Activated T-cell treated with anti-CD3 and anti-CD28 coated beads, Interleukin-2, amount 50 U/mL, for 4 hours (primary cell): ENCODE measurements at regions not wholly inside any gene's neighbourhood (a gene's known extent, or its start where the extent isn't known, plus 50 kb on each side); places are given as distances from the start of the nearest gene placed in this dataset.
"Not testable (repeated sequence)": the region's sequence is repeated elsewhere in the genome, so short reads cannot be mapped to it uniquely, and the experiment has no call there.

Source experiments
- ATAC-seq, 2 donors: fragments of 200-7000 bp; cut with Tn5 transposase; one replicate each; pipeline ENCODE4 v1.10.0; 2021
- DNase-seq: peaks from one replicate; pipeline ENCODE4 v3.0.0-alpha.2; 2020
- H3K27me3 Mint-ChIP-seq: one replicate; pipeline ENCODE4 v1.8.0; 2021; ENCODE audit warnings: low read depth, mixed read lengths
- H3K36me3 Mint-ChIP-seq: one replicate; pipeline ENCODE4 v1.8.0; 2022; ENCODE audit warnings: mixed read lengths; ENCODE audit not compliant: insufficient read depth
- H3K4me1 Mint-ChIP-seq: one replicate; pipeline ENCODE4 v1.8.0; 2021; ENCODE audit warnings: low read depth, mixed read lengths
- H3K4me3 Mint-ChIP-seq: one replicate; pipeline ENCODE4 v1.8.0; 2021; ENCODE audit warnings: mild to moderate bottlenecking, moderate library complexity, mixed read lengths
- H3K9me3 Mint-ChIP-seq: one replicate; pipeline ENCODE4 v1.8.0; 2021; ENCODE audit warnings: mixed read lengths

DNA sequence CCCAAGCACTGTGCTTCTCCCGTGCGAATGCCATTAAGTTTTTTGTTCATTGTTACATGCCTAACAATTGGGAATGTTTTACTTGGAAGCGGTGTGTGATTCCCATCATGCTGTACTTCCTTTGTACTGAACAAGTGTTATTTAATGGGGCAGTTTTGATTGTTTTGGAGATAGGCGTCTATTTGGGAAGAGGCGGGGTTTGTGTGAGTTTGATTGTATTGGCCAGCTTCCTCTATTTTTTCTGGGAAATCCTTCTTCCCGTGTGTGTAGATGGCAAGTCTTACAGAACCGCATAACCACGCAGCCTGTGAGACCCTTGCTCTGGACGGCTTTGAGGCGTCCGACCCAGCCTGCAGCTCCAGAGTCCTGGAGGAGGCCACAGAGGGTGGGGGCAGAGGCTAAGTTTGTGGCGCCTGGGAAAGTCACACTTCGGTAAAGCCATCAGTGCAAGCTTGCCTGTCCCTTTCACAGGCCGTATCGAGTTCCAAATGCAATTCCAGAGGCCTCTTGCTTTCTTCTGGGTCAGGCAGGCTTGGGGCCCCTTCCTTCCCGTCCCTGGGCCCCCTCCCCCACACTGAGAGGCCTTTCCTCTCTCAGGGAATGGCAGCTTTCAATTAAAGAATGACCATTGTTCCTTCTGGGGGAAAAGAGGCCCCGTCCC is 210.3 kb downstream of the TOMM20 start:
- H3K36me3 Mint-ChIP-seq = no peaks in the 10 kb centered on the region
- H3K27me3 Mint-ChIP-seq = no peaks in the 10 kb centered on the region
- H3K9me3 Mint-ChIP-seq = no peaks in the 10 kb centered on the region
- DNase-seq = no peak
- no peak overlapping the region for H3K4me3 Mint-ChIP-seq
- no peak for ATAC-seq
- H3K4me1 Mint-ChIP-seq = peaks cover 8% of the 10 kb centered on the region

DNA sequence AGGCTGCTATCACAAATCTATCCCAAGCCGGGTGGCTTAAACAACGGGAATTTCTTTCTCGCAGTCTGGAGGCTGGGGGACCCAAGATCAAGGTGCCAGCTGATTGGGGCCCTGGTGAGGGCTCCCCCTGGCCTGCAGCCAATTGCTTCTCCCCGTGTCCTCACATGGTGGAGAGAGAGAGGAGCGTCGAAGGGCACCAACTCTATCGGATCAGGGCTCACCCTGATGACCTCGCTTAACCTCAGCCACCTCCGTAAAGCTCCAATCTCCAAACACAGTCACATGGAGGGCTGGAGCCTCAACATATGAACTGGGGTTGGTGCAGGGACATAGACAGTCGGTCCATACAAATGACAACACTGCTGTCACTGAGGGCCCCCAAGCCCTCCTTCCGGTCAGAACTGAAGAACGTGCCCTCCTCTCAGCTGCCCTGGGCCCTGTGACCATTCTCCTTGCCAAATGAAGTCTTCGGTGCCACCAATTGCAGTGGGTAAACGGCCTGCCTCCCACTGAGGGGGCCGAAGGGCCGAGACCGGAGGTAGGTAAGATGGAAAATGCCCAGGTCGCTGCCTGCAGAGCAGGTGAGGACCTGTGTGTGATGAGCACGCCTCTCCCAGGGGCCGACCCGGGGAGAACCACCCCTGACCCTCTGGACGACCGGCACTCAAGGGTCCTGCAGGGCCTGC is 211.0 kb downstream of the TOMM20 start:
- DNase-seq = no peak
- Mint-ChIP-seq H3K27me3 (no peaks in the 10 kb centered on the region), H3K36me3 (no peaks in the 10 kb centered on the region), H3K9me3 (no peaks in the 10 kb centered on the region), H3K4me3 (no peak overlapping the region), H3K4me1 (peaks cover 13% of the 10 kb centered on the region)
- ATAC-seq = no peak

DNA sequence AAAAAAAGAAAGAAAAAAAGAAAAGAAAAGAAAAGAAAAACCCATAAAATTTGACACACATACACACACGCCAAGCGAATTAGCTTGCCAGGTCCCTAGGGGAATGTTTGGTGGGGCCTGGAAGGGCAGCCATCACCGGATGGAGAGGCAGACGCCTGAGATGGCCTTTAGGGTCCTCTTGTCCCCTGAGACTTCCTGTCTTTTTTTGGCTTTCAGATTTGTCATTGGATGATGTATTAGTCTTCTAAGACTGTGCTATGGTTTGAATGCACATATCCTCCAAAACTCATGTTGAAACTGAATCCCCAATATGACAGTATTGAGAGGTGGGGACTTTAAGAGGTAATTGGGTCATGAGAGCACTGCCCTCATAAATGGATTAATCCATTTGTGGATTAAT is 211.8 kb downstream of the TOMM20 start:
- DNase-seq (no peak), ATAC-seq (no peak)
- Mint-ChIP-seq H3K36me3 (no peaks in the 10 kb centered on the region), H3K9me3 (no peaks in the 10 kb centered on the region), H3K27me3 (no peaks in the 10 kb centered on the region), H3K4me1 (peaks cover 21% of the 10 kb centered on the region), H3K4me3 (no peak overlapping the region)

DNA sequence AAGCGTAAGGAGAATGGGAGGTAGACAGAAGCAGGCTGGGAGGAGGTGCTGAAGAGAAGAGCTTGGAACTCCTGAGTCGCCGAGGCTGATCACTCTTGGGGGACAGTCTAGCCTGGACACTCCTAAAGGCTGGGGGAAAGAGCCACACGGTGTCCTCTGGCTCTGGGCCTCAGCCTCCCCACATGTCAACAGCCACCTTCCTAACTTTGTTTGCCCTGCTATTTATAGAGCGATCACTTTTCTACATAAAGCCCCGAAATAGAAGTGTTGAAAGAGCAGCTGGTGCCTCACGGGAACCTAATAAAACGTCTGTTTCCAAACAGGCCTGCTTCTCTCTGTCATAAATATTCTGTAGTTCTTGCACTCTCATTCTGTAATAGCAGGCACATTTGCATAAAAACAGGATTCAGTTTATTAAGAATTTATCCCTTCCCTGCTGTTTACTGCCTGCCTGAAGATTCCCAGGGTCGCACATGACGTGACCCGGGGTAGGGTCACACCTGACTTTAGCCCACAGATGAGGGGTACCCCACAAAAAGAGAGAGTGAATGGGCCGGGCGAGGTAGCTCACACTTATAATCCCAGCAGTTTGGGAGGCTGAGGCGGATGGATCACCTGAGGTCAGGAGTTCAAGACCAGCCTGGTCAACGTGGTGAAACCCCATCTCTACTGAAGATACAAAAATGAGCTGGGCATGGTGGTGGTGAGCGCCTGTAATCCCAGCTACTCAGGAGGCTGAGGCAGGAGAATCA is 212.5 kb downstream of the TOMM20 start:
- H3K4me1 Mint-ChIP-seq = peaks cover 28% of the 10 kb centered on the region
- DNase-seq (no peak), ATAC-seq (no peak)
- H3K4me3 Mint-ChIP-seq = no peak overlapping the region
- H3K9me3 Mint-ChIP-seq = no peaks in the 10 kb centered on the region
- H3K36me3 Mint-ChIP-seq = no peaks in the 10 kb centered on the region
- H3K27me3 Mint-ChIP-seq = no peaks in the 10 kb centered on the region

DNA sequence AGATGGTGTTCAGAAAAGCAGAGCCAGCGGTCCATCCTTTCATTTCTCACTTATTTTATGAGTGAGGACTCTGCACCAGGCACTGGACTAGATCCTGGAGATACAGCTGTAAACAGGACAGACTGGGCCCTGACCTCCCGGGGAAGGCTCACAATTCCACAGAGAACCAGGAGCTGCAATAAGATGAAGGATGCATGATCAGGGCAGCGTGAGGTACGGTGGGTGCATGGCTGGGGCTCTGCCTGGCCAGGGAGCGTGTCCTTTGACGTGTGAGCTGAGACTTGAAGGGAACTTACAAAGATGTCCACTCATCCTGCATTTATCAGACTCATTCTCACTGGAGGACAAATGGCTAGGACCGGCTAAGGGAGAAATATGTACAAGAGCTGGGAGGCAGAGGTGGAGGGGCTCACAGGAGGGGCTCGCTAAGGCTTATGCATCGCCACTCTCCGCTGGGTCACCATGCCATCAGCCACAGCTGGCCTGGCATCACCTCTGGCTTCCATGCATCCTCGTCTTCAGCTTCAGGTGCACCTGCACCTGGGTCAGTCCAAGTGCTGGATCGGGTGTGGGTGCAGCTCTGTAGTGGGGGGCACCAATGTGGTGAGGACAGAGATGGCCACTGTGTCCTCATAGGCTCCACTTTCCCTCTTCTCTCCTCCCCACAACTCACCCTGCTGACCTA is 213.9 kb downstream of the TOMM20 start:
- ATAC-seq = no peak
- no peaks in the 10 kb centered on the region for H3K9me3 Mint-ChIP-seq
- no peak for DNase-seq
- H3K36me3 Mint-ChIP-seq = no peaks in the 10 kb centered on the region
- no peaks in the 10 kb centered on the region for H3K27me3 Mint-ChIP-seq
- H3K4me3 Mint-ChIP-seq = no peak overlapping the region
- H3K4me1 Mint-ChIP-seq = peaks cover 36% of the 10 kb centered on the region

DNA sequence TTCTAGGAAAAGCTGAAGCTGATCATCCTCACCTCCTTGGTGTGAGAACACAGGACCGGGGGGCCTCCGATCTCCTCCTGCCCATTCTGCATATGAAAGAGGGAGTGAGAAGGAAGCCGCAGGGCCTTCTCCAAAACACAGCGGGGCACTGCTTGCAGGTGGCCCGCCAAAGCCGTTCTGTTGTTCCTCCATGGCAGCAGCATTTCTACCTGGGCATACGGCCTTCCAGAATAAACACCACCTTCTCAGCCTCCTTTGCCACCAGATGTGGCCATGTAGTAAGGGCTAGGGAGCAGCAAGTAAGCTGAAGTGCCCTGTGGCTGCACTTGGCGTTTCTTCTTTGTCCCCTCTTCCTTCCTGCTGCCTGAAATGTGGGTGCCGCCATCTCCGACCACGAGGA is 214.9 kb downstream of the TOMM20 start:
- H3K27me3 Mint-ChIP-seq = no peaks in the 10 kb centered on the region
- ATAC-seq (no peak), DNase-seq (no peak)
- no peaks in the 10 kb centered on the region for H3K9me3 Mint-ChIP-seq
- H3K36me3 Mint-ChIP-seq = no peaks in the 10 kb centered on the region
- H3K4me1 Mint-ChIP-seq = peaks cover 35% of the 10 kb centered on the region
- H3K4me3 Mint-ChIP-seq = no peak overlapping the region

DNA sequence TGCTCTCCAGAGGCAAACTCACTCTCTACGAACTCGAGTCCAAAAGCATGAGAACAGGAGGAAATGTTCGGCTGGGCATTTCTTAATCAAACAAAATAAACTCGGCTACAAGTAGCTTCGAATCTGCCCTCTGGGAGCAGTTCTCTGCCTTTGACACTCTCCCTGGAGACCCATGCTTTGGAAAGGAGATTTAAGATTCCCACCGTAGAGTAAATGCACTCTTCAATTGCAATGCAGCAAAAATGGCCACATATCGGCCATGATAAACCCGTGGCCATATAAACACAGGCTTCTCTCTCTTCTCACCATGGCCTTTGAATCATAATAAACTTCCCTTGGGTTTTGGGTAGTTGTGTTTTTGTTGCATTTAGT is 215.4 kb downstream of the TOMM20 start:
- no peak for ATAC-seq
- Mint-ChIP-seq H3K4me1 (peaks cover 35% of the 10 kb centered on the region), H3K9me3 (no peaks in the 10 kb centered on the region), H3K4me3 (no peak overlapping the region), H3K27me3 (no peaks in the 10 kb centered on the region), H3K36me3 (no peaks in the 10 kb centered on the region)
- DNase-seq = no peak

DNA sequence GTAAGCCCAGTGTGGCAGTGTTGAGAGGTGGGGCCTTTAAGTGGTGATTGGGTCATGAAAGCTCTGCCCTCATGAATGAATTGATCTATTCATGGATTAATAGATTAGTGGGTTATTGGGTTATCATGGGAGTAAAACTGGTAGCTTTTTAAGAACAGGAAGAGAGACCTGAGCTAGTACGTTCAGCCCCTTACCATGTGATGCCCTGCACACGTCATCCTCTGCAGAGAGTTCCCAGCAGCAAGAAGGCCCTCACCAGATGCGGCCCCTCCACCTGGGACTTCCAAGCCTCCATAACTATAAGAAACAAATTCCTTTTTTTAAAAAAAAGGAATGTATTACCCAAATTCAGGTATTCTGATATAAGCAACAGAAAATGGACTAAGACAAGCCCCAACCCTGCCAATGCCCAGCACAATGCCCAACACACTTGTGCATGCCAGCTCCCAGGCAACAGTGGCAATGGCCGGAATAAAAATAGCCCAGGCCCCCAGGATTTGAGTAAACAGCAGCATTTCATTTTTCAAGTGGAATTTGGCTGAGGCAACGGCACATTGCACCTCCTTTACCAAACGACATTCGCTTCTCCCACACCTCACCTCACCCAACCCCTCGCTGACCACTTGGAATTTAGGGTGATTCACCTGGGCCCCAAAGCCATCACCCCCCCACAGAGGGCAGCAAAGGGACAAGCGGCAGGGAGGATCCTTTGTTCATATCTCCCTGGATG is 215.9 kb downstream of the TOMM20 start:
- no peak for DNase-seq
- H3K36me3 Mint-ChIP-seq = no peaks in the 10 kb centered on the region
- no peaks in the 10 kb centered on the region for H3K9me3 Mint-ChIP-seq
- H3K4me3 Mint-ChIP-seq = no peak overlapping the region
- no peaks in the 10 kb centered on the region for H3K27me3 Mint-ChIP-seq
- H3K4me1 Mint-ChIP-seq = peaks cover 35% of the 10 kb centered on the region
- no peak for ATAC-seq

DNA sequence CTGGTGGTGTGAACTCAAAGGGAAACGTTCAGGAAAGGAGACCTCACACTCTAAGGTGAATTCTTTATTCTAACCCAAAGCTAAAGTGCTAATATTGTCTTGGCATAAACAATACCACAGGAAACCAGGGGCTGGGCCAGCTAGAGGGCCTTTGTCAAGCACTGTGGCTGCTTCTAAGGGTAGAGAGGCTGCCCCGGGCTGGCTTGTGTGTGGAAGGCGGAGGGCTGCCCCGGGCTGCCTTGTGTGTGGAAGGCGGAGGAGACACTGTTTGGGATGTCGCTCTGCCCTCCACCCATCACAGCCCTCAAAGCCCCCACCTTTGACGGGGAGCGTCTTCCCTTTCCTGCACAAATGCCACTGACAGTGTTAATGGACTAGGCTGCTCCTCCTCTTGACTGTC is 216.8 kb downstream of the TOMM20 start:
- H3K27me3 Mint-ChIP-seq = no peaks in the 10 kb centered on the region
- no peak overlapping the region for H3K4me3 Mint-ChIP-seq
- H3K9me3 Mint-ChIP-seq = no peaks in the 10 kb centered on the region
- H3K4me1 Mint-ChIP-seq = peaks cover 35% of the 10 kb centered on the region
- no peaks in the 10 kb centered on the region for H3K36me3 Mint-ChIP-seq
- ATAC-seq (peak; percentile 37 to 59), DNase-seq (peak; percentile 18)

DNA sequence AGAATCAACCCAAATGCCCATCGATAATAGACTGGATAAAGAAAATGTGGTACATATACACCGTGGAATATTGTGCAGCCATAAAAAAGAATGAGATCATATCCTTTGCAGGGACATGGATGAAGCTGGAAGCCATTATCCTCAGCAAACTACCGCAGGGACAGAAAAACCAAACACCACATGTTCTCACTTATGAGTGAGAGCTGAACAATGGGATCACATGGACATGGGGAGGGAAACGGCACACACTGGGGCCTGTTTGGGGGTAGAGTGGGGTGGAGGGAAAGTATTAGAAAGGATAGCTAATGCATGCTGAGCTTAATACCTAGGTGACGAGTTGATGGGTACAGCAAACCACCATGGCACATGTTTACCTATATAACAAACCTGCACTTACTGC is 217.5 kb downstream of the TOMM20 start:
- ATAC-seq, DNase-seq: not testable (repeated sequence)

DNA sequence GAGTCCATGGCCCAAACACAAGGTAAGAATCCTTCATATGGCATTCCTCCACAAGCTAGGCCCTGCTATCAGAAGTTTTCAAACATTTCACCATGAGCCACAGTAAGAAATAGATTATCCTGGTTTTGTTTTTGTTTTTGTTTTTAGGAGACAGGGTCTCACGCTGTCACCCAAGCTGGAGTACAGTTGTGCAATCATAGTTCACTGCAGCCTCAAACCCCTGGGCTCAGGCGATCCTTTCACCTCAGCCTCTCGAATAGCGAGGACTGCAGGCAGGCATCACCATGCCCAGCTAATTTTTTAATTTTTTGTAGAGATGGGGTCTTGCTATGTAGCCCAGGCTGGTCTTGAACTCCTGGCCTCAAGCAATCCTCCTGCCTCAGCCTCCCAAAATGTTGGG is 218.8 kb downstream of the TOMM20 start:
- no peaks in the 10 kb centered on the region for H3K36me3 Mint-ChIP-seq
- no peak overlapping the region for H3K4me3 Mint-ChIP-seq
- no peaks in the 10 kb centered on the region for H3K27me3 Mint-ChIP-seq
- H3K9me3 Mint-ChIP-seq = no peaks in the 10 kb centered on the region
- DNase-seq = no peak
- ATAC-seq = no peak
- peaks cover 31% of the 10 kb centered on the region for H3K4me1 Mint-ChIP-seq

More for the DNA sequence above, 217.5 kb downstream of the TOMM20 start:
- H3K36me3 Mint-ChIP-seq, H3K4me3 Mint-ChIP-seq, H3K9me3 Mint-ChIP-seq, H3K27me3 Mint-ChIP-seq: not testable (repeated sequence)
- peaks cover 35% of the 10 kb centered on the region for H3K4me1 Mint-ChIP-seq

DNA sequence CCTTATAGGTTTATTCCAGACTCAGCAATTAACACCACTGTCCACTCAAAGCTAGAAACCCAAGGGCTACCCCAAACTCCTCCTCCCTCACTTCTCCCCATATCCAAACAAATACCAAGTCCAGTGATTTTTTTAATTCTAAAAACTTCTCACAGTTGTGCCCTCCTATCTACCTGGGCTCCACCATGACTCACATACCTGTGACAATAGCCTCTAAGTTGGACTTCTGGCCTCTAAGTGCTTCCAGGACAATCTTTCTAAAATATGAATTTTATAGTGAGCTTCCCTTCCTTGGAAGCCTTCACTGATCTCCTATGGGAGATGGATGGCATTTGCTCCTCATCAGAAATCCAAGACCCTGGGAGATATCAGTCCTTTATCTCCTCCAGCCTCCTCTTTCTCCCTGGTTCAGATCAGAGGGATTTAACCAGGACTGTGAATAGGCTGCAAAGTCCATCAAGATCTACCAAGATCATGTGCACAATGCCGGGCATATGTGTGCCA is 219.3 kb downstream of the TOMM20 start:
- Mint-ChIP-seq H3K4me1 (peaks cover 31% of the 10 kb centered on the region), H3K36me3 (no peaks in the 10 kb centered on the region), H3K9me3 (no peaks in the 10 kb centered on the region), H3K27me3 (no peaks in the 10 kb centered on the region), H3K4me3 (no peak overlapping the region)
- DNase-seq (no peak), ATAC-seq (no peak)

DNA sequence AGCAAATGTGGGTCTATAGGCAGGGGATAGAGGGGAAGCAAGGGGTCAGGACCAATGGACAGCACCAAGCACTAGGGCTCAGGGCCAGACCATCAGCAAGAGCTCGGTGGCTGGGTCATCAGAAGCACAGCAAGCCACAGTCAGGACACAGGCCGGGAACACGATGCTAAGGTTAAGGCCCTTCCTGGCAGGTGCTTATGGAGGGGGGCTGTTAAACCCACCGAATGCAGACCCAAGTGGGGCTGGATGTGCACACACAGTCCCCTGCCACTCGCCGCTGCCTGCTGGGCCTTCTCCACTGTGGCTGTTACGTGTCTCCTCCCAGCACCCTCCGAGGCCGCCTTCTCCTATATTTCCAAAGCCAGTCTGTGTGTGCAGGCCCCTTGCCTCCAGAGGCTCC is 220.1 kb downstream of the TOMM20 start:
- Mint-ChIP-seq H3K4me1 (peaks cover 31% of the 10 kb centered on the region), H3K4me3 (no peak overlapping the region), H3K36me3 (no peaks in the 10 kb centered on the region), H3K27me3 (no peaks in the 10 kb centered on the region), H3K9me3 (no peaks in the 10 kb centered on the region)
- no peak for DNase-seq
- ATAC-seq = no peak

DNA sequence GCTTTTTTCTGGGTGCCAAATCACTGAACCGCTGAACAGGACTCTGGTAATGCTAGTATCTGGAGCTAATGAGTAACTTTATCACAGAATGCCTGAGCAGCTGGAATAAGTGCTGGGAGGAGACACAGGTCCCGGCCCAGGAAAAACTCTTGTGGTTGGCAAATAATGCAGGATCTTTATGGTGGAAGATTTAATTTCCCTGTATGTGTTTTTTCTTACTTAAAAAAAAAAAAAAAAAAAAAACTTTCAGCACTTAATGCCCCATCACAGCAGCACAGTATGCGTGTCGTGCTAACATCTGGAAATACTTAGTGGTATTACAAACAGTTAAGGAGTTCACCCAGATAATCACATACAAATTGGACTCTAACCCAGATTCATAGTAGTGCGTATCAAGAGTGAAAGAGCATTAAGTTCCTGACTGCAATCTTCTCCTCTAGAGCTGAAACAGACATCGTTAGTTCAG is 220.7 kb downstream of the TOMM20 start:
- H3K36me3 Mint-ChIP-seq = no peaks in the 10 kb centered on the region
- ATAC-seq (no peak), DNase-seq (no peak)
- H3K27me3 Mint-ChIP-seq = no peaks in the 10 kb centered on the region
- no peak overlapping the region for H3K4me3 Mint-ChIP-seq
- H3K9me3 Mint-ChIP-seq = no peaks in the 10 kb centered on the region
- peaks cover 25% of the 10 kb centered on the region for H3K4me1 Mint-ChIP-seq
